HG03469 (cell line): ENCODE measurements at regions not wholly inside any gene's neighbourhood (a gene's known extent, or its start where the extent isn't known, plus 50 kb on each side); places are given as distances from the start of the nearest gene placed in this dataset.
"Not testable (repeated sequence)": the region's sequence is repeated elsewhere in the genome, so short reads cannot be mapped to it uniquely, and the experiment has no call there.

ENCODE experiments used
- ATAC-seq: cut with Tn5 transposase; IDR thresholded peaks from one replicate; pipeline ENCODE4 v1.9.1; 2021; ENCODE audit warnings: mild to moderate bottlenecking, moderate library complexity, moderate number of reproducible peaks; ENCODE audit not compliant: unreplicated experiment

DNA sequence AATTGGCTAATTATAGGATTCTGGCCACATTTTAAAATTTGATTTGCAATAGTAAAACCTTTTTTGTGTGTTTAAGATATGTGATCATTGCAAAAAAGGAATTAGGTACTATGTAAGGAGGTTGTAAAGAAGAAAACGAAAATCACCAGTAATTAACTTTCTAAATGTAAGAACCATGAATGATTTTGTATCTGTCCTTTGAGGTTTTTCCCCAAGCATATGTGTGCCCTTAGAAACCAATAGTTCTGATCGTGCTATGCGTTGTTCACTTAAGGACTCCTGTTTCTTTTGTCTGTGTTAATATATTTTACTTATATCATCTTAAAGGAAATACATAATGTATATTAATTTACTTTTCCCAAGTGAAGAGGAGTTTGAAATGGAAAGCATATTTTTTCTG, 410.2 kb downstream of the PSAT1 start:
- peak; percentile 19 for ATAC-seq

DNA sequence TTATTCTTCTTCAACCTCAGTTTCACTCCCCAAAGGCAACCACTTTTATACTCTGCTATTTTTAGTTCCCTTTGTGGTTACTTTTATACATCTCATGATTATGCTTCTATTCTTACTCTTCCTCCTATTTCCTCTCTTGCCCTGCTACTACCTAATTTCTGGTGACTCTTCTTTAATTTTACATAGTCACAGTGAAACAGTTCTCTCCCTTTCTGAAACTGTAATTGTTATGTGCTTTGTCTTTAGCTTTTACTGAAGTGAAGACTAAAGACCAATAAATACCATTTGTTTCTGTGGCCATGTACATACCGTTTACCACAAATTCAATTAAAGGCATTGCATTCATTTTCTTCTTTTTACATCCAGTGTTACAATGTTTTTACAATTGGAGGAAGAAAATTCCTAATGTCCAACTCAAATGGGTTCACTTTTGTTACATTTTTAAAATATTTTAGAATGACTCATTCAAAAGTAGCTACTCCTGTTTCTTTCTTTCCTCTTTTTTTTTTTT, 410.6 kb downstream of the PSAT1 start:
- ATAC-seq, result peak; percentile 98

DNA sequence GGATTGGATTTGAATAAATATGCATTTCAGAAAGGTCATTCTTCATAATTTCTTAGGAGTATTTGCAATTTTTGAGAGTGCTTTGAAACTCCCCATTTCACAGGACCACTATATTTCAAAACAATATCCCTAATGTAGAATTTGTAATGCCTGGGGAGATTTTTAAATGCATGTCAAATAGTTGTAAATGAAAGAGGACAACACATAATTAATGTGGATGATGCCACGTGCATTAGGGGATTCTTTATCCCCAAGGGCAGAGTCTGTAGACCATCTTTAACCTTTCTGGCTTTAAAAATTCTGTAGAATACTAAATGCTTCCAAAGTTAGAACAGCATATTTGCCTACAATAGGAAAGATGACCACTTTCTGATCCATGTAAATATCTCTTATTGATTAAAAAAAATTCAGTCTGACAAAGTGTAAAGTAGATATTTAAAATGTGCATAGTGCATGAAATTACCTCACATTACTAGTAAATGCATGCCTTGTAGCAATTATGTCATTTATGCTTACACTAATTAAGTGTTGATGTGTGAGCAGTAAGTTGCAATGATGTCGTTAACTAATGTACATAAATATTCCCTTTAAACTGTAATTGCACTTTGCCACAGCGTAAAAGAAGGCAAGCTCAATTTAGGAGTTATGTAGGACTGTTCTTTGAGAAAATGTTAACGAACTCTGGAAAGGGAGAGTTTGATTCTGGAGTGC, 416.1 kb downstream of the PSAT1 start:
- ATAC-seq, result no peak

DNA sequence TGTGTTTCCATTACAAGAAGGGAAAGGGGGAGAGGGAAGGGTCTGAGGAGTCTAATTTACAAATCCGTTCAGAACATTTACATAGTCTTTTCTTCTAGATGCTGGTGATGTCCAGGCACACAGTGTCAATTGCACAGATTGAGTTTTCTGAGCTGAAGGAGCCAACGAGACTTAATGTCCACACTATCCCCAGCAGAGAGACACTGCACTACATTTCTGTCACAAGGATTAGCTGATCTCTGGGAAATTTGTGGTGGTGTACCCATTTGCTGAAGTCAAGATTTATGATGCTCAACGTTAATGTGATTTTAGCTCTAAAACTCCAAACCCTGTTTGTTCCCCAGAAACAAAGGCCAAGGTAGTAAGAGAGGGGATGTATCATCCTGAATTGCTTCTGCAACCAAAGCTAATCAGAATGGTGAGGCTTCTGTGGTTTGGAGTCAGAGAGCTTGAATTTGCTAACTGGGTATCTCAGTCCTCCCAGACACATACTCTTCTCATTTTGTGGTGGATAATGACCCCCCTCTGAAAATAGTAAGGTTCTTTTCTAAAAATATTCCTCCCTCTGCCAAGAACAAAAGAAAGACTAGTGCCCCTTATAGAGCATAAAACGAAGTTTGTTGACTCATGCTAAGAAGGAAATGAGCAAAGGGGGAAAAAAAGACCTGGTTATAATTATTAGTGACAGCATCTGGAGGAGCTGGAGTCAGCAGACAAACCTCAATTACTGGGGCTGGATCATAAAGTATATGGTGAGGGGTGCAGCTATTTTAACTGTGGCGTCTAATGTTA, 416.9 kb downstream of the PSAT1 start:
- ATAC-seq, result no peak

DNA sequence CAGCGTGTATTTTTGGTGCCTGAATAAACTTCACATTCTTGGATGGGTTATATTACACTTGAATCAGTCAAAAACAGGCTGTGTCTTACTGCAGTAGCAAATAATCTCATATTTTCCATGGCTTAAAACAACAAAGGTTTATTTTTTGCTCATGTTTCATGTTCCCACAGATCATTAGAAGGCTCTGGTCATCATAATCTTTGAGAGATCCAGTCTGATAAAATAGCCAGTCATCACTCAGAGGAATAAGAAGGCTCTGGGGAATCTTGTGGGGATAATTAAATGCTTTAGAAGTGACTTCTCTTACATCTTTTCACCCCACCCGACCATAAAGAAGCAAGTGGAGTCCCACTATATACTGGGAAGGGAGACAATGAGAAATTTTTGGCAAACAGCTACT, 417.7 kb downstream of the PSAT1 start:
- ATAC-seq, result no peak

DNA sequence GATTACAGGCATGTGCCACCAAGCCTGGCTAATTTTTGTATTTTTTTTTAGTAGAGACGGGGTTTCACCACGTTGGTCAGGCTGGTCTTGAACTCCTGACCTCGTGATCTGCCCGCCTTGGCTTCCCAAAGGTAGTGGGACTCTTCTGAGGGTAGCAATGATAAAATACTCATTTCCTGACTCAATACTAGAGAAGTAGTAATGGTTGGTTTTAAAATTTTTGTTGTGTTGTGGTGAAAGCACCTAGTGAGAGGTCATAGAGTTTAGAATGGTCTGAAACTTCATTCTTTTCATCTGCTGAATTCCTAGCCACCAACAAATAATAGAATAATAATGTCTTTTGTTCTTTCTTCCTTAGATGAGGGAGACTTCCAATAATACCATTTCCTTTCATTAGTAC, 422.1 kb downstream of the PSAT1 start:
- not testable (repeated sequence) for ATAC-seq

DNA sequence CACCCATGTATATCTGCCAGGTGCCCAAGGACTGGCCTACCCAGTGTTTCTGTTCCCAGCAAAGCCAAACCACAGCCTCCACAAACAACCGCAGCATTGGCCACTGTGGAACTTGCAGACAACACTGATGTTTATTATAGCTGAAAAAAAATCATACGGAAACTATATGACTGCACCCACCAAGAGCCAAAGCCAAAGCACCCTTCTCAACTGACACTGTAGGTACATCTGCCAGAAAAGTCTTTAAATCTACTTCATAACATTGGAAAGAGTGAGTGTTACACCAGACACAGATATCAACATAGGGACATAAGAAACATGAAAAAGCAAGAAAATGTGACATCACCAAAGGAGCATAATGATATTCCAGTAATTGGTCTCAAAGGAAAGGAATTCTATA, 428.0 kb downstream of the PSAT1 start:
- ATAC-seq, result no peak

DNA sequence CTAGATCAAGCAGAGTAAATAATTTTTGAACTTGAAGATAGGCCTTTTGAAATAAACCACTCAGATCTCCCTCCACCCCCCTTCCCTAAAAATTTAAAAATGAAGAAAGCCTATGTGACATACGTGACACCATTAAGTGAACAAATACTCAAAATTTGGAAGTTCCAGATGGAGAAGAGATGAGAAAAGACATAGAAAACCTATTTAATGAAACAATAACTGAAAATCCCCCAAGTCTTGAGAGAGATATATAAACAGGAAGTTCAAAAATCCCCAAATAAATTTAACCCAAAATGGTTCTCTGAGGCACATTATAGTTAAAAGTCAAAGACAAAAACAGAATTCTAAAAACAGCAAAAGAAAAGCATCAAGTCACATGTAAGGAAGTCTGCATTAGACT, 428.6 kb downstream of the PSAT1 start:
- ATAC-seq, result no peak

DNA sequence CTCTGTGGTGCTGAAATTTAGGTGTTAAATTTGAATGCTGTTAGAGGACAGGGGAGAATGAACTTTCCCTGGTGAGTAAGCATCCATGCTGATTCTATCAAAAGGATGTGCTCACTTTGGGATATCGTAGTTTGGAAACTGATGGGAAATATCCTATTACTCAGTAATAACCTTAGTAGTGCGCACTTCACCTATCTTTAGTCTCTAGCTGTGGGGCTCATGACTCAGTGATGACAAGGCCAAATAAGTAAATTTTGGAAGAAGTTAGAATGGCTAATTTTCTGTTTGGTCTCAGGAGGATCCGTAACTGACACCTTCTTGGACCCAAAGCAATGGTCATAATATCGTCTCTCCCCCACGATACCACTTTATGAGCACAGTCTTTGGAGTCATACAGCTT, 448.4 kb downstream of the PSAT1 start:
- no peak for ATAC-seq

DNA sequence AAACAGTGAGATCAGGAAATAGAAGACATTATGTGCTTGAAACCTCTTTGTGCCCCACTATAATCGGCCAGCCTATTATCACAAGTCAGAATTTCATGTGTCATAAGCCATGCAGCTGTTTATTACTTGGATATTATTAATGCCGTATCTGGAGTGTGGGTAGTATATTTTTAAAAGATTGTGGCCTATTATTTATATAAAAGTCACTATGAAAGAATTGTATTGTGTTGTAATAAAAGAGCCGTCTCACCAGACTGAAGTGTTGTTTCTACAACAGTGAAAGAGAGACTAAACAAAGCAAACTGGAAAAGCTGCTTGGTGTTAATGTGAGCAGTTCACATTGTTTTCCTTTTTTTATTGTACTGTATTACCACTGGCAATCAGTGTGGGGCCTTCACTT, 449.1 kb downstream of the PSAT1 start:
- ATAC-seq, result no peak

DNA sequence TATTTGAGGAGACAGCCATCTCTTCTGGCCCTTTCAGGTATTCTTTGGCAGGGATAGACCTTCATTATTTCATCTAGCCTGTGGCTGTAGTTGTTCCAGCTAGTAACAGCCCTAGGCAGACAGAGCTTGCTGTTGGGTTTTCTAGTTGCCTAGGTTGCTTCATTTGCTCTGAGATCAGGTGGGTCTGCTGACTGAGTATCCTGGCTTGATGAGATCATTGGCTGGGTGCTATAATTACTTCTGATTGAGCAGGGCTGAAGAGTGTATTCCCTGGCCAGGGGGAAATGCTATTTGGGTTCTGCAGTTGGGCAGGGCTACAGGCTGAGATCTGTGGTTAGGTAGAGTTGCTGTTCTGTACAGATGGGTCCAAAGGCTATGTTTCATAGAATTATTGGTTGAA, 456.1 kb downstream of the PSAT1 start:
- no peak for ATAC-seq

DNA sequence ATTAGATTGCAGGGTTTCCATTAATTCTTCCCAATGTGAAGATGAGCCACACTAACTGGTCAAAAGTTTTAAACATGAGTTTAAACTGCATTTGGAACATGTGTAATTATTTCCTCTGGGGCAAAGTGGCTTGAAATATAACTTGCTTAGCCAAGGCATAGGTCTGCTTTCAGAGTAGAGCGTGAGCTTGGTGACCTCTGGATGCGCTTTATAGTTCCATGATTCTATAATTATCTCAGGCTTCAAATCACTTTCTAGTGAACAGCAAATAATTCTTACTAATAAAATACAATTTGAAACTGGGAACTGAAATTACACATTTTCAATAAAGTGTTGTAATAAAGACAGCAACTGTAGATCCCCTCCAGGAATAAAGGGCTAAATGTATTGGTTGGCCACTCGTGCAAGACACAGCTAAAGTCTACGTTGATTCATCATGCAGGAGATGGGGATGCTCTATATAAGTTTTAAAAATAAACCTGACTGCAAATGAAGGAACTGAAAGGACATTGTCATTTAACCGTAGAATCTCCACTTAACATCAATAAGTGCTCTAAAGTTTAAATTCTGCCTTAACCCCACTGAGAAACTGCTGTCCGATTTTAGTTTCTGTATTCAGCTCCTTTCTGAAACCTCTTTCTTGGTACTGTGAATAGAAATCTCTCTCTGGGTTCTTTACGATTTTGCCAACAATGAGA, 460.0 kb downstream of the PSAT1 start:
- ATAC-seq, result peak; percentile 89

DNA sequence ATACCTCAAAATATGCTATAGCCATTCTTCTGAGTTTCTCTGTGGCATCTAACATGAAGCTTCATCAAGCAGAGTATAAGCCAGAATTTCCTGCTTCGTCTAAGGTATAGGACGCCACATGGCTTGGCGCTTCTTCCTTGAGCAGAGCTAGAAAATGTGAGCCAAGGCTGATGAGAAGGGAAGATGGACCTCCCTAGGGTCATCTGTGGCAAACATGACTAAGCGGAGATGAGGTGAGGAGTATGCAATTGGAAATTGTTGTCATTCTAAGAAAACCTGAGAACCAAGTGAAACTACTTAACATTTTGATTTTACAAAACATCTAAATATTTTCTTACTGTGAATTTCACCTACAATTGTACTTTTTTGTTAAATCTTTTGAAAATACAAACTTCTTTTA, 466.5 kb downstream of the PSAT1 start:
- no peak for ATAC-seq

DNA sequence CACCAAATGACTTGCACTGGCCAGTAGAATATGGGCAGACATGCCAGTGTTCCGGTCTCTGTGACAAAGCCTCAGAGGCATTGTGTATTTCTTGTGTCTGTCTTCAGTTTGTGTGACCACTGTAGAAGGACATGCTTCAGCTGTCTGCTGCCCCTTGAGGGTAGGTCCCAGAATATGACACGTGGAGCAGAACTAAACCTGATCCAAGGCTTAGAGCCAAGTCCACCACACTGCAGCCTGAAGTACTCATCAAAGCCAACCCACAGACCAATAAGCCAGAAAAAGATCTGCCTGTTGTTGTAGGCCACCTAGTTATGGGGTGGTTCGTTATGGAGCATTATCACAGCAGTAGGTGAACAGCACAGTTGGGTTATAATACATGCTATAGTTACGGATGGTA, 468.9 kb downstream of the PSAT1 start:
- ATAC-seq, result no peak

DNA sequence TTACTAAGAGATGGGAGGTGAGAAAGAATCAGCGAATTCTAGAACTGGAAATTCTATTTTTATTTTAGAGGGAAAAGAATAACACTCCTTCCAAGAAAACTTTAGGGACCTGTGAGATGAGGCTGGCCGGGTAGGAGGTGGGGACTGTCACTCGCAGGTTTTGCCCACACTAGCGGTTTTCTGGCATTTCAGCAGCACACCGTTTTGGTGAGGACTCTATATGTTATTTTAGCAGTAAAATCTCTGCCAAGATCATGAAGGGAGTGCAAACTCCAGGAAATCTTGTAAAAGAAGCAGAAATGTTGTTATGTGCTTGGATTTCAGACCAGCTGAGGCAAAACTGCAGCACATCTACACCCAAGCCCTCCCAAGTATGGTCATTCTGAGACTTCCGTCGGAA, 470.6 kb downstream of the PSAT1 start:
- no peak for ATAC-seq

DNA sequence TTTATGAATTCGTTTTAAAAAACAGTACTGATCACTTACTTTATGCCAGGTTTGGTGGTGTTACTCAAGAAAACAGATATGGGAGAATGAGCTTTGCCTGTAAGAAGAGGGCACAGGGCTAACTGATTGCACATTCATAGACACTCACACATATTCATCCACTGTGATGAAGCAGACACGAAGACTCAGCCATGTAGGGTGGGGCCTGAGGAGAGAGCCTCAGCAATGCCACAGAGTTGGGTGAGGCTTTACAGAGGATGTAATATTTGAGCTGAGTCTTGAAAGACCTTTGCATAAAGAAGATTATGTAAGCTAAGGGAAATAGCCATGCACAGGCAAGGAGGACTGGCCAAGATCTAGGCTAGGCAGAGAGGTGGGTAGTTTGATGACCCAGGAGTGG, 472.8 kb downstream of the PSAT1 start:
- no peak for ATAC-seq

DNA sequence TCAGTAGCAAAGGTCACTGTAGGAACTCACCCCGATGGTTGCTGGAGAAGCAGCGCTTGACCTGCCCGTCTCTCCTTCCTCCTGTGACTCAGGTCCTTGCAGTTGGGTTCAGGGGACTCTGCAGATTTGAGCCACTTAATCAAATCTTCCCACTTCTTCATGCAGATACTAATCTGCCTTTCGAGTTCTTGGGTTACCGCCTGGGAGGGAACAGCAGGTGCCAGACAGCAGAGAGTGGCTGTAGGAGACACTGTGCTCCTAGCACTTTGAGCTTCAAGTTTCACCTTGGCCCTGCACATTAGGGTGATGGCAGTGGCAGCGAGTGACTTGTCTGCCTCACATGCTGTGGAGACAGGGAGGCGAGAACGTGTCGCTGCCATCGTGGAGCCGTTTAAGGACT, 478.3 kb downstream of the PSAT1 start:
- ATAC-seq, result no peak

DNA sequence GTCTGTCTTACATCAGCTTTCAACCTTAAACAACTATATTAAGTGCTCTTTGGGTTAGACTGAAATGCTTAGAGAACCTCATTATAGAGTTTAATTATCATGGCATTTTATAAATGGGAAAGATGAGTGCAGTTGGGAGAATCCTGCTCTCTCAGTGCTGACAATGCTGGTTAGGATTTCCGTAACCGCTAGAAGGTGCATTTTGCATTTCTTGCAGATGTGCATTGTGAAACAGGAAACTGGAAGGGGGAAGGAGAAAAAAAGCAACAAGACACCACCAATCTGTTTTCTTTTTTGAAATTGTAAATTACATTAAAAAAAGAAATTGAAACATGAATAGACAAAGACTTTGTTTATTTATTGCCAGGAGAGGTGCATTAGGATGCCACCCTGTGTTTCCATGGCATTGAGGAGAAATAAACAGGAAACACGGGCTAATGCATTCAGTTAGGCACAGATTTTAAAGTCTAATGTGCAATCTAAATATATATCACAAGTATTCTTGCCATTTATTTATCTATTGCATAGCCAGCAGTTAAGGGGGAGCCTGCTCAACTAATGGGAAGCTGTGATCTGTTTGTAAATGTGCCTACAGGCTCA, 478.9 kb downstream of the PSAT1 start:
- ATAC-seq, result no peak

DNA sequence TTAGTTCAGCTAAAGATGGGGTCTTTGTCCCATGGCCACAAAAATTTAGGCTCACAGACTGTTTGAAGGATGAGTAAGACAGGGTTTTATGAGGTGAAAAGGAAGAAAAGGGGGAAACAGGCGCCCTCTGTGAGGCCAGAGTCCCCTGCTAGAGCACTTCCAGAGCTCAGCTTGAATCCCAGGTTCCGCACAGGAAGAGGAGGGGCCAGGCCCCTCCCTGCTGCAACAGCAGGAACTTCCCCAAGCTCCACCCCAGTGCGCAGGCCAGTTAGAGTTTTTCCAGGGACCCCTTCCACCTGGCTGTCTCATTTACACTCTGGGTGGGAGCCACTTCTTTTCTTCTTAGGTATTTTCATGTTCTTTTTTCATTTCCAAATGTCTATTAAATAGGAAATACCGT, 480.8 kb downstream of the PSAT1 start:
- no peak for ATAC-seq

DNA sequence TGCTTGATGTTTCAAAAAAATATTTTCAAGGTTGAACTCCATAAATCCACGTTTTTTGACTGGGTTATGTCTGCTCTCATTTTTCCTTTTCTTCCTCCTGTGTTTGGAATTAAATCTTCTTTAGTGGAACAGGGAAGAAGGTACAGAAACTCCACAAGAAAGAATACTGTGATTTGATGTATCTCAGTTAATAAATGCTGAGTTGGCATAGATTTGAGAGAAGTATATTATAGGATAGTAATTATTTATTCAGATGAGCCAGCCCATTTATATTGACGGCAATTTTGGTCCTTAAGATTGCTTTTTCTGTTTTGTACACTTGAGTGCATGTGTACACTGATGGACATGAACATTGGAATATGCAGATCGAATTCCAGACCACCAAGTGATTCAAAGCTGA, 481.4 kb downstream of the PSAT1 start:
- no peak for ATAC-seq

DNA sequence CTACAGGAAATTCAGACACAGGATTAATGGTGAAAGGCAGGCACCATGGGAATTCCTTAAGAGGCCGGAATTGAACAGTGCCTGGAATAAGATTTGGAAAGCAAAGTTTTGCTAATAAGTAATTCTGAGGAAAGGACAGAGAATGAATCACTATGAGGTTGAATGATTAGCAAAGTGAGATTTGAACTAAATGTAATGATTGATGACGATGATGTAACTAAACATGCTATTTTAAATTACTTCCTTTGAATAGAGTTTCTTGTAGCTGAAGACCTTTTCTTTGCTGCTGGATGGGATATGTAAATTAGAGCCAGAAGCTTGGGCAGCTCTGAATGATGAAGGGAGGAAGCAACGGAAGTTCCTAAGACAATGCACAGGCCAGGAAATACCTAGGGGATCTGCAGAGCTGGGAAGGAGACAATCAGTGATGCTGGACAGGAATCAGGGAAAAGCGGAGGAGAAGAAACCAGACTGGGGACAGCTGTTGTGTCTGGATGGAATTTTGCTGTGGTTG, 482.0 kb downstream of the PSAT1 start:
- no peak for ATAC-seq
